ENCODE measurements at regions not wholly inside any gene's neighbourhood (a gene's known extent, or its start where the extent isn't known, plus 50 kb on each side); places are given as distances from the start of the nearest gene placed in this dataset.

DNA sequence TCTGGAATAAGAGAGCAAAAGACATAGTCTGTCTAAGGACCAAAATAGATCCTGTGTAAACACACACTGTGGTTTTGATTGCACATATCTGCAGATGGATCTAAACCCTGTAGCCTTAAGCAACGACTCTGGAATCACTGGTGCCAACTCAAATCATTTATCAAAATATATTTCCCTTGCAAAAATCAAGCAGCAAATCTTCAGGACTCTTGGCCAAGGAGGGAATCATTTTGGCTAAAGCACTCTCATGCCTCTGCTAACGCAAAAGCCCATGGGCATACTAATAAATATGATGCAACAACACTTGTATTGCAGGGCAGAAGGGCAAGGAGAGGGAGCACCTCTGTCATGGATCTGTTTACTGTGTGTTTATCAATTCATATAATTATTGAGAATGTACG is 155.4 kb upstream of the DUSP10 start:
- TF ChIP-seq, protein P1, sequence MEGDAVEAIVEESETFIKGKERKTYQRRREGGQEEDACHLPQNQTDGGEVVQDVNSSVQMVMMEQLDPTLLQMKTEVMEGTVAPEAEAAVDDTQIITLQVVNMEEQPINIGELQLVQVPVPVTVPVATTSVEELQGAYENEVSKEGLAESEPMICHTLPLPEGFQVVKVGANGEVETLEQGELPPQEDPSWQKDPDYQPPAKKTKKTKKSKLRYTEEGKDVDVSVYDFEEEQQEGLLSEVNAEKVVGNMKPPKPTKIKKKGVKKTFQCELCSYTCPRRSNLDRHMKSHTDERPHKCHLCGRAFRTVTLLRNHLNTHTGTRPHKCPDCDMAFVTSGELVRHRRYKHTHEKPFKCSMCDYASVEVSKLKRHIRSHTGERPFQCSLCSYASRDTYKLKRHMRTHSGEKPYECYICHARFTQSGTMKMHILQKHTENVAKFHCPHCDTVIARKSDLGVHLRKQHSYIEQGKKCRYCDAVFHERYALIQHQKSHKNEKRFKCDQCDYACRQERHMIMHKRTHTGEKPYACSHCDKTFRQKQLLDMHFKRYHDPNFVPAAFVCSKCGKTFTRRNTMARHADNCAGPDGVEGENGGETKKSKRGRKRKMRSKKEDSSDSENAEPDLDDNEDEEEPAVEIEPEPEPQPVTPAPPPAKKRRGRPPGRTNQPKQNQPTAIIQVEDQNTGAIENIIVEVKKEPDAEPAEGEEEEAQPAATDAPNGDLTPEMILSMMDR (conservative IDR thresholded peaks at IDR 0.05; ENCODE audit: low read length), result no peak
- no peak for TF ChIP-seq EZH2phosphoT487 (IDR thresholded peaks at IDR 0.05; ENCODE audit: borderline replicate concordance)
